ENCODE measurements at regions not wholly inside any gene's neighbourhood (a gene's known extent, or its start where the extent isn't known, plus 50 kb on each side); places are given as distances from the start of the nearest gene placed in this dataset.

DNA sequence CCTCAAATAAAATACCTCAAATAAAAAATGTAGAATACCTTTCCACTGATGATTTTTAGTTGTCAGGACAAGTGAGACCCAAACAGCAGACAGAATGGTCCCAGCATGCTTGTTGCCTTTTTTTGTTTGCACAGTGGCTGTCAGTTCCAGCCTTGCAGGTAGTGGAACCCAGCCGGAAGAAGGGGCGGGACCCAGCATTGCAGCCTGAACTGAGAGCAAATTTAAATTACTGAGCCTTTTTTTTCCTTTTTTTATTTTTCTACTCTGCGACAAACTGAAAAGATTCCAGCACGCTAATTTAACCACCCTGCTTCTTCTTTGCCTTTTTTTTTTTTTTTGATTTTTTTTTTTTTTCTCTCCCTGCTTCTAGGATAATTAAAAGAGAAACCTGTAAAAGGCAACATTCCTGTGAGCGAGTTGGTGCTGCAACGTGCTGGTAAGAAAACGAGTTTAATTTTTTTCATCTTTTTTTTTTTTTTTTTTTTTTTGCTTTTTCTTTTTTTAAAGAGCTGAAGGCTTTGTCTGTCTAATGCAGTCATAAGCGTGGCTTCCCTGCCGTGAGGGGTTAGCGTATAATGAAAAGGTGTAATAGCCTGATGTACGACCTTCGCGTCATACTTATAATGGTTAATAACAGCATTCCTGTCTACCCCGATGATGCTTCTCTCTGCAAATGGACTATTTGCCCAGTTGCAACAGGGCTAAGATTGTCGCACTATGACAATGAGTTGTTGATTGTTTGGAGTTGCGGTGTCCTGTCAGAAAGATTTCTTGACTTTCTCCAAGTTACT, 555.3 kb upstream of the CELF2 start:
- no peak for DNase-seq
- H3K4me3 Mint-ChIP-seq: no peak overlapping the region
- H3K27ac Mint-ChIP-seq: no peak overlapping the region
- H3K27me3 Mint-ChIP-seq (ENCODE audit: low read depth, poor library complexity): no peaks in the 10 kb centered on the region
- H3K36me3 Mint-ChIP-seq (ENCODE audit: low read depth): no peaks in the 10 kb centered on the region
- no peak for TF ChIP-seq CTCF (IDR thresholded peaks at IDR 0.05)
- H3K9me3 Mint-ChIP-seq: no peaks in the 10 kb centered on the region
- peaks cover 14% of the 10 kb centered on the region for H3K4me1 Mint-ChIP-seq

DNA sequence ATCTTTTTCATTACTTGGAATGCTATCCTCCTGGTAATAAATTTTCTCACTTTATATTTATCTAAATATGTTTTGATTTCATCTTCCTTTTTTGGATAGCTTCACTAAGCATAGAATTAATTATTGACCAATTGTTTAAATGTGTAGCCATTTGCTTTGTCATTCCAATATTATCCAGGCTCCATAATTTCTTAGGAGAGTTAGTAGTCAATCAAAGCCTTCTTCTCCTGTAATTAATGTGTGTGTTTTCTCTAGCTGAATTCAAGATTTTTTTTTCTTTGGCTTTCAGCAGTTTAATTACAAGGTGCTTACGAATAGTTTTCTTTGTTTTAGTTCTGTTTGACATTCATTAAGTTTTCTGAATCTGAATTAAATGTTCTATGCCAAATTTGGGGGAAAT, 545.9 kb upstream of the CELF2 start:
- no peak for TF ChIP-seq CTCF (IDR thresholded peaks at IDR 0.05)
- Mint-ChIP-seq H3K4me1 (no peaks in the 10 kb centered on the region), H3K27ac (no peak overlapping the region), H3K9me3 (peaks cover 30% of the 10 kb centered on the region), H3K27me3 (ENCODE audit: low read depth, poor library complexity) (no peaks in the 10 kb centered on the region), H3K4me3 (no peak overlapping the region), H3K36me3 (ENCODE audit: low read depth) (no peaks in the 10 kb centered on the region)
- no peak for DNase-seq

- Mint-ChIP-seq H3K4me3 (no peak overlapping the region), H3K27me3 (ENCODE audit: low read depth, poor library complexity) (no peaks in the 10 kb centered on the region), H3K4me1 (no peaks in the 10 kb centered on the region), H3K27ac (no peak overlapping the region), H3K9me3 (peaks cover 25% of the 10 kb centered on the region), H3K36me3 (ENCODE audit: low read depth) (no peaks in the 10 kb centered on the region)
- DNase-seq: no peak
- TF ChIP-seq CTCF (IDR thresholded peaks at IDR 0.05): no peak
Observed at GRCh38 chr10:10475812-10476211, 541.9 kb upstream of the CELF2 start.

- Mint-ChIP-seq H3K36me3 (ENCODE audit: low read depth) (no peaks in the 10 kb centered on the region), H3K27ac (no peak overlapping the region), H3K4me1 (peaks cover 5% of the 10 kb centered on the region), H3K27me3 (ENCODE audit: low read depth, poor library complexity) (no peaks in the 10 kb centered on the region), H3K9me3 (peaks cover 8% of the 10 kb centered on the region), H3K4me3 (no peak overlapping the region)
- no peak for DNase-seq
- TF ChIP-seq CTCF (IDR thresholded peaks at IDR 0.05): no peak
Observed at GRCh38 chr10:10477844-10478243, 539.8 kb upstream of the CELF2 start.

DNA sequence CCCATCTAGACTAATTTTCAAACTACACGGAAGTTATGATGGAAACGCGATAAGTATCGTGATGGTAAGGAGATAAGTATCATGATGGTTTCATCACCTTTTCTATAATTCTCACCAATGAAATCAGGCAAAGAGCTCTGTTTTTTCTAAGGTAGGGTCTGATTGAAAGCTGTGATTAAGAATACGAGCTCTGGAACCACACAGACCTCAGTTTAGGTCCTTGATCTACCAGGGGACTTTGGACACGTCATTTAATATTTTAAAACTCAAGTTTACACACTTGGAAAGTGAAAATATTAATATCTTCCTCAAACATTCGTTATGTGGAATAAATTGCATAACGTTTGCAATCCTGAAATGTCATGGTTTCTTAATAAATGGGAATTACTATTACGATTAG, 538.2 kb upstream of the CELF2 start:
- Mint-ChIP-seq H3K4me3 (no peak overlapping the region), H3K4me1 (peaks cover 7% of the 10 kb centered on the region), H3K27me3 (ENCODE audit: low read depth, poor library complexity) (no peaks in the 10 kb centered on the region), H3K36me3 (ENCODE audit: low read depth) (no peaks in the 10 kb centered on the region), H3K9me3 (no peaks in the 10 kb centered on the region), H3K27ac (no peak overlapping the region)
- no peak for DNase-seq
- TF ChIP-seq CTCF (IDR thresholded peaks at IDR 0.05): no peak

DNA sequence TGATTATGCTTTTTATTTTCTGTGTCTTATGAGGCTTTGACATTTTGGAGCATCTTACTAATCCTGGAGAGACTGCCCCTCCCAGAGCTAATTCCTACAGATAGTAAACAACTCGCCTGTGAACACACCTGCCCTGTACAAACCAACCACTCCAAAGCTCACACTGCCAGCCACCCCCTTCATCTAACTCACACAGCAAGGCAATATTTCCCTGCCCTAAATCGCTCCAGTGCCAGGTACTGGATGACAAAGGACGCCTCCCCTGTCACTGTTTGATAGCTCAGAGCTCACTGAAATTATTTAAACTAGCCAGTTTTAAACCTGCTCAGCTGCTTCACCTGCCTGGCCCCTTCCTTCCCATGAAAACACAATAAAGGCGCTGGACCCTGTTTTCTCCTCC, 535.1 kb upstream of the CELF2 start:
- no peak for TF ChIP-seq CTCF (IDR thresholded peaks at IDR 0.05)
- H3K9me3 Mint-ChIP-seq: no peaks in the 10 kb centered on the region

More for the DNA sequence above, 535.1 kb upstream of the CELF2 start:
- no peaks in the 10 kb centered on the region for H3K27me3 Mint-ChIP-seq (ENCODE audit: low read depth, poor library complexity)
- H3K36me3 Mint-ChIP-seq (ENCODE audit: low read depth): no peaks in the 10 kb centered on the region
- DNase-seq: no peak
- H3K4me3 Mint-ChIP-seq: no peak overlapping the region
- no peak overlapping the region for H3K27ac Mint-ChIP-seq
- peaks cover 7% of the 10 kb centered on the region for H3K4me1 Mint-ChIP-seq

Measured in nephron progenitor cell (in vitro differentiated cells).